ENCODE measurements at regions not wholly inside any gene's neighbourhood (a gene's known extent, or its start where the extent isn't known, plus 50 kb on each side); places are given as distances from the start of the nearest gene placed in this dataset.

DNA sequence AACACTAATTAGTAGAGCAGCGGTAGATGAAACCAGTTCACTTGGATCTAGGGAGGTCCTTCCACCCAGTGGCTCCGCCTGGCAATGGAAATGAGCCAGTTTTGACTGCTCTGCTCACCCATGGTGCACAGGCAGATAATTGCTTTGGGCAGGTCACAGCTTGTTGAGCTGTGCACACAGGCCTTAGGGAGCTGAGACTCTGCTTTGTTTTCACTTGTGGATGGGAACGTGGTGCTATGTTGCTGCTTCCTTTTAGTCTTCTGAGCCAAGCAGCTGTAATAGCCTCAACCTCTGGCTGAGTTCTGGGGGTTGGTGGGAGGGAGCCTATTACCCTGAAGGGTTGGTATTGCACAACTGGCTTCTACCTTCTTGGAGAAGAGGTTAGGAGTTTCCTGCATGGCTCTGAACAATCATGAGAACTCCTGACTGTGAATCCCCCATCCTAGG, 262.3 kb upstream of the MTNR1B start:
- no peak overlapping the region for H3K27ac ChIP-seq (ENCODE audit: low read length)
- BruUV-seq (replicated peaks): no TSS peak
- CTCF ChIA-PET: no interaction called here
- H3K27me3 ChIP-seq (ENCODE audit: control insufficient read depth, insufficient read depth, low read length): no peaks in the 10 kb centered on the region
- POLR2A ChIA-PET: no interaction called here
- ATAC-seq: no peak
- H3K4me3 ChIP-seq (ENCODE audit: low read depth in 2 of 2, low read length in 2 of 2): no peak overlapping the region
- in situ Hi-C loops (cut with HindIII; ENCODE audit: low pct_unique_long_range_greater_than_20kb, low sequenced_read_pairs): no loop called here
- H3K9me3 ChIP-seq (ENCODE audit: control insufficient read depth, insufficient read depth, low read depth, low read length): no peaks in the 10 kb centered on the region
- DNase-seq (ENCODE audit: low read depth, low spot score): no peak
- TF ChIP-seq, protein P1, sequence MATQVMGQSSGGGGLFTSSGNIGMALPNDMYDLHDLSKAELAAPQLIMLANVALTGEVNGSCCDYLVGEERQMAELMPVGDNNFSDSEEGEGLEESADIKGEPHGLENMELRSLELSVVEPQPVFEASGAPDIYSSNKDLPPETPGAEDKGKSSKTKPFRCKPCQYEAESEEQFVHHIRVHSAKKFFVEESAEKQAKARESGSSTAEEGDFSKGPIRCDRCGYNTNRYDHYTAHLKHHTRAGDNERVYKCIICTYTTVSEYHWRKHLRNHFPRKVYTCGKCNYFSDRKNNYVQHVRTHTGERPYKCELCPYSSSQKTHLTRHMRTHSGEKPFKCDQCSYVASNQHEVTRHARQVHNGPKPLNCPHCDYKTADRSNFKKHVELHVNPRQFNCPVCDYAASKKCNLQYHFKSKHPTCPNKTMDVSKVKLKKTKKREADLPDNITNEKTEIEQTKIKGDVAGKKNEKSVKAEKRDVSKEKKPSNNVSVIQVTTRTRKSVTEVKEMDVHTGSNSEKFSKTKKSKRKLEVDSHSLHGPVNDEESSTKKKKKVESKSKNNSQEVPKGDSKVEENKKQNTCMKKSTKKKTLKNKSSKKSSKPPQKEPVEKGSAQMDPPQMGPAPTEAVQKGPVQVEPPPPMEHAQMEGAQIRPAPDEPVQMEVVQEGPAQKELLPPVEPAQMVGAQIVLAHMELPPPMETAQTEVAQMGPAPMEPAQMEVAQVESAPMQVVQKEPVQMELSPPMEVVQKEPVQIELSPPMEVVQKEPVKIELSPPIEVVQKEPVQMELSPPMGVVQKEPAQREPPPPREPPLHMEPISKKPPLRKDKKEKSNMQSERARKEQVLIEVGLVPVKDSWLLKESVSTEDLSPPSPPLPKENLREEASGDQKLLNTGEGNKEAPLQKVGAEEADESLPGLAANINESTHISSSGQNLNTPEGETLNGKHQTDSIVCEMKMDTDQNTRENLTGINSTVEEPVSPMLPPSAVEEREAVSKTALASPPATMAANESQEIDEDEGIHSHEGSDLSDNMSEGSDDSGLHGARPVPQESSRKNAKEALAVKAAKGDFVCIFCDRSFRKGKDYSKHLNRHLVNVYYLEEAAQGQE (IDR thresholded peaks at IDR 0.05; ENCODE audit: insufficient read depth in 1 of 2, low read depth in 2 of 2, low read length in 1 of 2): no peak
- TF ChIP-seq, protein P2, sequence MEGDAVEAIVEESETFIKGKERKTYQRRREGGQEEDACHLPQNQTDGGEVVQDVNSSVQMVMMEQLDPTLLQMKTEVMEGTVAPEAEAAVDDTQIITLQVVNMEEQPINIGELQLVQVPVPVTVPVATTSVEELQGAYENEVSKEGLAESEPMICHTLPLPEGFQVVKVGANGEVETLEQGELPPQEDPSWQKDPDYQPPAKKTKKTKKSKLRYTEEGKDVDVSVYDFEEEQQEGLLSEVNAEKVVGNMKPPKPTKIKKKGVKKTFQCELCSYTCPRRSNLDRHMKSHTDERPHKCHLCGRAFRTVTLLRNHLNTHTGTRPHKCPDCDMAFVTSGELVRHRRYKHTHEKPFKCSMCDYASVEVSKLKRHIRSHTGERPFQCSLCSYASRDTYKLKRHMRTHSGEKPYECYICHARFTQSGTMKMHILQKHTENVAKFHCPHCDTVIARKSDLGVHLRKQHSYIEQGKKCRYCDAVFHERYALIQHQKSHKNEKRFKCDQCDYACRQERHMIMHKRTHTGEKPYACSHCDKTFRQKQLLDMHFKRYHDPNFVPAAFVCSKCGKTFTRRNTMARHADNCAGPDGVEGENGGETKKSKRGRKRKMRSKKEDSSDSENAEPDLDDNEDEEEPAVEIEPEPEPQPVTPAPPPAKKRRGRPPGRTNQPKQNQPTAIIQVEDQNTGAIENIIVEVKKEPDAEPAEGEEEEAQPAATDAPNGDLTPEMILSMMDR (IDR thresholded peaks at IDR 0.05): no peak
- TF ChIP-seq TCF7L2 (IDR thresholded peaks at IDR 0.05; ENCODE audit: low read depth, low read length): no peak
- TF ChIP-seq SIN3A (IDR thresholded peaks at IDR 0.05; ENCODE audit: borderline replicate concordance, insufficient read depth, low read depth, low read length): no peak
- no peak for TF ChIP-seq POLR2AphosphoS5 (IDR thresholded peaks at IDR 0.05; ENCODE audit: low read depth, low read length)
- H3K36me3 ChIP-seq (ENCODE audit: control insufficient read depth, insufficient read depth, low read length): no peaks in the 10 kb centered on the region; the same call in 1 of the 2 replicates
- no peaks in the 10 kb centered on the region for H3K4me1 ChIP-seq (ENCODE audit: control insufficient read depth, insufficient read depth, low read length)
- intact Hi-C loops (cut with micrococcal nuclease; ENCODE audit: unreplicated experiment): no loop called here

DNA sequence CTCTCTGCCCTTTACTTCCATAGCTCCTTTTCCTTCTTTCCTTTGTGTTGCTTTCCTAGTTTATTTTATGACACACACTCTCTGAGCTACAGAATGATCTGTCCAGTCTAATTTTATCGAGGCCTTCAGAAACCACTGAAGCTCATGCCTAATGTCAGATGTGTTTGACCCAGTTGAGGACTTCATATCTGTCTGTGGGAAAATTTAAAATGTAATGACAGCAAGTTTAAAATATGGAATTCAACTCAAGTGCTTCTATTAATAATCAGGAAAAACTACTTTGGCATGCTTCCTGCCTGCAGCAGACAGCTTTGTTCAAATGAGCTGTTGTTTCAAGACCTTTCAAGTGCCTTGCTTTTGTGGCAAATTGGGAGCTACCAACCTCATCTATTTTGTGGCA, 261.8 kb upstream of the MTNR1B start:
- H3K27me3 ChIP-seq (ENCODE audit: control insufficient read depth, insufficient read depth, low read length): no peaks in the 10 kb centered on the region
- TF ChIP-seq, protein P2 (IDR thresholded peaks at IDR 0.05): no peak
- TF ChIP-seq, protein P1 (IDR thresholded peaks at IDR 0.05; ENCODE audit: insufficient read depth in 1 of 2, low read depth in 2 of 2, low read length in 1 of 2): no peak
- TF ChIP-seq POLR2AphosphoS5 (IDR thresholded peaks at IDR 0.05; ENCODE audit: low read depth, low read length) (no peak), TCF7L2 (IDR thresholded peaks at IDR 0.05; ENCODE audit: low read depth, low read length) (no peak), SIN3A (IDR thresholded peaks at IDR 0.05; ENCODE audit: borderline replicate concordance, insufficient read depth, low read depth, low read length) (no peak)
- no peaks in the 10 kb centered on the region for H3K4me1 ChIP-seq (ENCODE audit: control insufficient read depth, insufficient read depth, low read length)
- intact Hi-C loops (cut with micrococcal nuclease; ENCODE audit: unreplicated experiment): no loop called here
- ChIA-PET CTCF (no interaction called here), POLR2A (no interaction called here)
- no peak overlapping the region for H3K27ac ChIP-seq (ENCODE audit: low read length)
- ATAC-seq (no peak), DNase-seq (ENCODE audit: low read depth, low spot score) (no peak)
- in situ Hi-C loops (cut with HindIII; ENCODE audit: low pct_unique_long_range_greater_than_20kb, low sequenced_read_pairs): no loop called here
- no peaks in the 10 kb centered on the region for H3K9me3 ChIP-seq (ENCODE audit: control insufficient read depth, insufficient read depth, low read depth, low read length)
- no TSS peak for BruUV-seq (replicated peaks)
- H3K36me3 ChIP-seq (ENCODE audit: control insufficient read depth, insufficient read depth, low read length): no peaks in the 10 kb centered on the region; the same call in 1 of the 2 replicates
- H3K4me3 ChIP-seq (ENCODE audit: low read depth in 2 of 2, low read length in 2 of 2): no peak overlapping the region

Data from Panc1 (cell line).